Stimulated activated CD8-positive, alpha-beta memory T cell treated with anti-CD3 and anti-CD28 coated beads, Interleukin-15, amount 100 ng/mL, for 24 hours (primary cell): ENCODE measurements at regions not wholly inside any gene's neighbourhood (a gene's known extent, or its start where the extent isn't known, plus 50 kb on each side); places are given as distances from the start of the nearest gene placed in this dataset.
"Not testable (repeated sequence)": the region's sequence is repeated elsewhere in the genome, so short reads cannot be mapped to it uniquely, and the experiment has no call there.

Experiments
- DNase-seq: peaks from one replicate; pipeline ENCODE4 v3.0.0-alpha.2; 2020; ENCODE audit warnings: low read depth

GRCh38 chr9:34793428-34793827 is 83.5 kb upstream of the CCL21 start:
- no peak for DNase-seq

- no peak for DNase-seq
Measured at GRCh38 chr9:34783951-34784487, 74.1 kb upstream of the CCL21 start.

- DNase-seq: no peak
Measured at GRCh38 chr9:34782372-34782771, 72.4 kb upstream of the CCL21 start.

DNA sequence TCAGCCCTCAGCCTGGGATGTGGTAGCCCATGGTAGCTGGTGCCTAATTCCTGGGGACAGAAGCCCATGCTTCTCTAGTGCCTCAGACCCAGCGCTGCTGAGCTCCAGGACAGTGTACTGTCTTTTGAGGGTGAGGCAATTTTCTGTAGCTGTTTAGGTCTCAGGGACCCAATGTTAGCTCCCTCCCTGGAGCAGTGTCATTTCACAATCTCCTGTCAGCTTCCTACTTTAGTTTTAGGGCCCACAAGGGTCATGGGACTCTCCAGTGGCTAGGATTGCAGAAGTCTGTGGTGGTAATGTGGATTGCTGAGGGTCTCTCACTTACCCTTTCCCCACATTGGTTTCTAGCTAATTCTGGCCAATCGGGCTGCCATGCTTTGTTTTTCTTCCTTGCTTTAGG is 67.7 kb upstream of the CCL21 start:
- DNase-seq: no peak

GRCh38 chr9:34773955-34774354 is 64.0 kb upstream of the CCL21 start:
- DNase-seq: no peak

GRCh38 chr9:34773306-34773910 is 63.5 kb upstream of the CCL21 start:
- DNase-seq: no peak

GRCh38 chr9:34771007-34771406 is 61.1 kb upstream of the CCL21 start:
- DNase-seq: no peak

- not testable (repeated sequence) for DNase-seq
Measured at GRCh38 chr9:34767087-34767486, 57.2 kb upstream of the CCL21 start.

- peak; percentile 26 for DNase-seq
Measured at GRCh38 chr9:34760196-34761040, 50.5 kb upstream of the CCL21 start.
